HG03280 (cell line): ENCODE measurements at regions not wholly inside any gene's neighbourhood (a gene's known extent, or its start where the extent isn't known, plus 50 kb on each side); places are given as distances from the start of the nearest gene placed in this dataset.
"Not testable (repeated sequence)": the region's sequence is repeated elsewhere in the genome, so short reads cannot be mapped to it uniquely, and the experiment has no call there.

ENCODE experiments used
- ATAC-seq: cut with Tn5 transposase; IDR thresholded peaks from one replicate; pipeline ENCODE4 v1.9.1; 2021; ENCODE audit warnings: mild to moderate bottlenecking, moderate library complexity; ENCODE audit not compliant: unreplicated experiment

- no peak for ATAC-seq
These were observed 172.1 kb downstream of the GOLGA6L6 start for GRCh38 chr15:20369500-20369899.

- ATAC-seq, result no peak
These were observed 172.6 kb downstream of the GOLGA6L6 start for GRCh38 chr15:20368974-20369373.

GRCh38 chr15:20367093-20367492 lies 174.5 kb downstream of the GOLGA6L6 start:
- no peak for ATAC-seq

- not testable (repeated sequence) for ATAC-seq
These were observed 178.0 kb downstream of the GOLGA6L6 start for GRCh38 chr15:20363591-20363990.

- ATAC-seq, result no peak
These were observed 180.5 kb downstream of the GOLGA6L6 start for GRCh38 chr15:20361091-20361490.

- ATAC-seq, result no peak
These were observed 182.7 kb downstream of the GOLGA6L6 start for GRCh38 chr15:20358779-20359414.

GRCh38 chr15:20358066-20358778 lies 183.4 kb downstream of the GOLGA6L6 start:
- no peak for ATAC-seq

GRCh38 chr15:20357481-20358065 lies 184.0 kb downstream of the GOLGA6L6 start:
- ATAC-seq, result no peak

- ATAC-seq, result no peak
These were observed 184.6 kb downstream of the GOLGA6L6 start for GRCh38 chr15:20356911-20357480.

GRCh38 chr15:20356444-20356910 lies 185.1 kb downstream of the GOLGA6L6 start:
- ATAC-seq, result no peak

- ATAC-seq, result no peak
These were observed 186.2 kb downstream of the GOLGA6L6 start for GRCh38 chr15:20355256-20355868.

GRCh38 chr15:20354884-20355223 lies 186.7 kb downstream of the GOLGA6L6 start:
- not testable (repeated sequence) for ATAC-seq

GRCh38 chr15:20353966-20354883 lies 187.4 kb downstream of the GOLGA6L6 start:
- ATAC-seq, result no peak

- no peak for ATAC-seq
These were observed 189.1 kb downstream of the GOLGA6L6 start for GRCh38 chr15:20352241-20353200.

GRCh38 chr15:20351448-20351971 lies 190.1 kb downstream of the GOLGA6L6 start:
- ATAC-seq, result no peak

- no peak for ATAC-seq
These were observed 191.7 kb downstream of the GOLGA6L6 start for GRCh38 chr15:20349774-20350498.

- no peak for ATAC-seq
These were observed 192.5 kb downstream of the GOLGA6L6 start for GRCh38 chr15:20348900-20349773.
